NCI-H2196 treated with DMSO at 0.1 percent for 48 hours (cell line): ENCODE measurements at regions not wholly inside any gene's neighbourhood (a gene's known extent, or its start where the extent isn't known, plus 50 kb on each side); places are given as distances from the start of the nearest gene placed in this dataset.
A peak's percentile ranks its signal among the peaks of the same experiment; 100 is the strongest.

ENCODE experiments used
- DNase-seq: peaks from one replicate; lab custom pipeline; 2025; ENCODE audit not compliant: unreplicated experiment; lab: John Stamatoyannopoulos, UW

GRCh38 chr4:26020083-26020668, 106.2 kb downstream of the SMIM20 start:
- DNase-seq: no peak

- DNase-seq: no peak
These were observed 106.9 kb downstream of the SMIM20 start for GRCh38 chr4:26020881-26021280.

GRCh38 chr4:26021417-26022345, 107.7 kb downstream of the SMIM20 start:
- peak; percentile 83 for DNase-seq

GRCh38 chr4:26022346-26023202, 108.6 kb downstream of the SMIM20 start:
- DNase-seq: peak; percentile 90

- no peak for DNase-seq
These were observed 109.4 kb downstream of the SMIM20 start for GRCh38 chr4:26023203-26023972.

- DNase-seq: no peak
These were observed 110.1 kb downstream of the SMIM20 start for GRCh38 chr4:26024079-26024478.

- no peak for DNase-seq
These were observed 114.2 kb downstream of the SMIM20 start for GRCh38 chr4:26028133-26028792.

- no peak for DNase-seq
These were observed 115.0 kb downstream of the SMIM20 start for GRCh38 chr4:26028793-26029567.

- no peak for DNase-seq
These were observed 115.6 kb downstream of the SMIM20 start for GRCh38 chr4:26029568-26030131.

- DNase-seq: no peak
These were observed 116.2 kb downstream of the SMIM20 start for GRCh38 chr4:26030260-26030667.

GRCh38 chr4:26030780-26031179, 116.8 kb downstream of the SMIM20 start:
- DNase-seq: no peak

- DNase-seq: no peak
These were observed 117.7 kb downstream of the SMIM20 start for GRCh38 chr4:26031704-26032103.

GRCh38 chr4:26032142-26032541, 118.1 kb downstream of the SMIM20 start:
- no peak for DNase-seq

GRCh38 chr4:26032630-26033317, 118.8 kb downstream of the SMIM20 start:
- no peak for DNase-seq

GRCh38 chr4:26033389-26033788, 119.4 kb downstream of the SMIM20 start:
- DNase-seq: no peak

- no peak for DNase-seq
These were observed 120.8 kb downstream of the SMIM20 start for GRCh38 chr4:26034849-26035248.

- DNase-seq: no peak
These were observed 121.9 kb downstream of the SMIM20 start for GRCh38 chr4:26035921-26036320.

- DNase-seq: no peak
These were observed 125.8 kb downstream of the SMIM20 start for GRCh38 chr4:26039639-26040359.
